Gastrocnemius medialis (tissue), 4 donors: ENCODE measurements at regions not wholly inside any gene's neighbourhood (a gene's known extent, or its start where the extent isn't known, plus 50 kb on each side); places are given as distances from the start of the nearest gene placed in this dataset.
"Not testable (repeated sequence)": the region's sequence is repeated elsewhere in the genome, so short reads cannot be mapped to it uniquely, and the experiment has no call there.

Experiments
- ATAC-seq, 2 donors: fragments of 150-250 bp; one replicate each; pipeline ENCODE4 v1.9.1; 2016
- DNase-seq, 2 donors: peaks; one replicate each; pipeline ENCODE4 v3.0.0-alpha.2; 2019
- H3K27ac ChIP-seq, 4 donors: fragments of 200-600 bp; sonication (generic); 1 replicate in 1 of 4; 2 replicates in 3 of 4; pipeline ENCODE4 v1.5.1; 2016 to 2018; ENCODE audit warnings: mild to moderate bottlenecking in 2 of 4, moderate library complexity in 1 of 4
- H3K27me3 ChIP-seq, 3 donors: fragments of 200-600 bp; sonication (generic) in 2 of 3; 1 replicate in 1 of 3; 2 replicates in 2 of 3; pipeline versions ENCODE4 v1.5.1 to v1.6.0; 2016 to 2019; ENCODE audit warnings: mild to moderate bottlenecking in 1 of 3, moderate library complexity in 1 of 3
- H3K36me3 ChIP-seq, 2 donors: fragments of 200-600 bp; sonication (generic) in 1 of 2; one replicate each; pipeline ENCODE4 v1.5.1; 2017 to 2018
- H3K4me1 ChIP-seq, 2 donors: fragments of 200-600 bp; sonication (generic) in 1 of 2; one replicate each; pipeline ENCODE4 v1.5.1; 2016 to 2017; ENCODE audit warnings: mild to moderate bottlenecking in 2 of 2
- H3K4me3 ChIP-seq, 4 donors: fragments of 200-600 bp; sonication (generic) in 3 of 4; 1 replicate in 1 of 4; 2 replicates in 3 of 4; pipeline ENCODE4 v1.5.1; 2016 to 2019; ENCODE audit warnings: mild to moderate bottlenecking in 2 of 4
- H3K9me3 ChIP-seq, 3 donors: fragments of 200-600 bp; sonication (generic) in 2 of 3; 1 replicate in 1 of 3; 2 replicates in 2 of 3; pipeline ENCODE4 v1.5.1; 2016 to 2019
- CTCF ChIP-seq, 5 experiments: fragments of 450-650 bp in 3 of 5; fragments of 200-600 bp in 2 of 5; sonication (generic) in 2 of 5; IDR thresholded peaks in 4 of 5; conservative IDR thresholded peaks in 1 of 5; 1 replicate in 4 of 5; 2 replicates in 1 of 5; pipeline ENCODE4 v1.5.1; 2016 to 2019; ENCODE audit warnings: antibody characterized with exemption in 5 of 5, mild to moderate bottlenecking in 3 of 5, moderate library complexity in 3 of 5
- POLR2A ChIP-seq, 2 donors: fragments of 450-650 bp; IDR thresholded peaks; one replicate each; pipeline ENCODE4 v1.6.1; 2017; ENCODE audit warnings: antibody characterized with exemption in 2 of 2, mild to moderate bottlenecking in 2 of 2, moderate library complexity in 2 of 2
- in situ Hi-C, 4 donors: fragments of 200-750 bp; cut with MboI; loops; one replicate each; pipeline versions ENCODE4 v1.15.0 to v1.8.0; 2017; ENCODE audit warnings: low sequenced_read_pairs in 4 of 4
- intact Hi-C: fragments of 100-400 bp; cut with DNase I; formaldehyde crosslinking; loops from one replicate; pipeline ENCODE4 v1.15.1; 2023; ENCODE audit warnings: low total_unique reads

GRCh38 chr14:54010981-54011380 lies 54.4 kb upstream of the BMP4 start:
- in situ Hi-C loops (no loop called here), intact Hi-C loops (no loop called here)
- Histone ChIP-seq H3K4me3 (no peak overlapping the region), H3K9me3 (no peaks in the 10 kb centered on the region), H3K27ac (no peak overlapping the region), H3K4me1 (no peaks in the 10 kb centered on the region), H3K27me3 (no peaks in the 10 kb centered on the region), H3K36me3 (no peaks in the 10 kb centered on the region)
- TF ChIP-seq POLR2A (IDR thresholded peaks at IDR 0.05) = no peak
- ATAC-seq (no peak), DNase-seq (no peak)

- TF ChIP-seq POLR2A (IDR thresholded peaks at IDR 0.05) = no peak
- intact Hi-C loops = no loop called here
- in situ Hi-C loops = no loop called here
- H3K9me3 ChIP-seq = no peaks in the 10 kb centered on the region
- DNase-seq = no peak
- no peaks in the 10 kb centered on the region for H3K36me3 ChIP-seq
- H3K27me3 ChIP-seq = no peaks in the 10 kb centered on the region
- H3K27ac ChIP-seq = no peak overlapping the region
- no peaks in the 10 kb centered on the region for H3K4me1 ChIP-seq
- H3K4me3 ChIP-seq = no peak overlapping the region
- no peak for ATAC-seq
These were observed 66.4 kb upstream of the BMP4 start for GRCh38 chr14:54023027-54023426.

GRCh38 chr14:54025661-54026060 lies 69.0 kb upstream of the BMP4 start:
- H3K4me1 ChIP-seq = no peaks in the 10 kb centered on the region
- H3K9me3 ChIP-seq = no peaks in the 10 kb centered on the region
- H3K4me3 ChIP-seq = no peak overlapping the region
- no peaks in the 10 kb centered on the region for H3K36me3 ChIP-seq
- no peak overlapping the region for H3K27ac ChIP-seq
- in situ Hi-C loops = no loop called here
- TF ChIP-seq POLR2A (IDR thresholded peaks at IDR 0.05) (no peak), CTCF (IDR thresholded peaks at IDR 0.05 in 4 of 5, conservative IDR thresholded peaks at IDR 0.05 in 1 of 5) (no peak)
- ATAC-seq (no peak), DNase-seq (no peak)
- intact Hi-C loops = no loop called here
- no peaks in the 10 kb centered on the region for H3K27me3 ChIP-seq

- TF ChIP-seq POLR2A (IDR thresholded peaks at IDR 0.05) (no peak), CTCF (IDR thresholded peaks at IDR 0.05 in 4 of 5, conservative IDR thresholded peaks at IDR 0.05 in 1 of 5) (no peak)
- no peak overlapping the region for H3K4me3 ChIP-seq
- H3K4me1 ChIP-seq = no peaks in the 10 kb centered on the region
- H3K9me3 ChIP-seq = no peaks in the 10 kb centered on the region
- DNase-seq = no peak
- no peak for ATAC-seq
- no peaks in the 10 kb centered on the region for H3K27me3 ChIP-seq
- in situ Hi-C loops (no loop called here), intact Hi-C loops (no loop called here)
- no peak overlapping the region for H3K27ac ChIP-seq
- no peaks in the 10 kb centered on the region for H3K36me3 ChIP-seq
These were observed 70.0 kb upstream of the BMP4 start for GRCh38 chr14:54026671-54027070.

- H3K4me3 ChIP-seq, ATAC-seq, in situ Hi-C loops, H3K4me1 ChIP-seq, H3K9me3 ChIP-seq, intact Hi-C loops, H3K36me3 ChIP-seq, DNase-seq, H3K27me3 ChIP-seq, H3K27ac ChIP-seq: not testable (repeated sequence)
These were observed 74.4 kb upstream of the BMP4 start for GRCh38 chr14:54030996-54031395.

- ATAC-seq, in situ Hi-C loops, H3K36me3 ChIP-seq, intact Hi-C loops, DNase-seq, H3K27me3 ChIP-seq, H3K27ac ChIP-seq, H3K4me3 ChIP-seq, H3K4me1 ChIP-seq, H3K9me3 ChIP-seq: not testable (repeated sequence)
These were observed 76.7 kb upstream of the BMP4 start for GRCh38 chr14:54033285-54033684.

GRCh38 chr14:54038724-54039123 lies 82.1 kb upstream of the BMP4 start:
- Histone ChIP-seq H3K36me3 (no peaks in the 10 kb centered on the region), H3K4me3 (no peak overlapping the region), H3K27ac (no peak overlapping the region), H3K4me1 (no peaks in the 10 kb centered on the region), H3K9me3 (no peaks in the 10 kb centered on the region), H3K27me3 (no peaks in the 10 kb centered on the region)
- in situ Hi-C loops (no loop called here), intact Hi-C loops (no loop called here)
- ATAC-seq (no peak), DNase-seq (no peak)
- TF ChIP-seq POLR2A (IDR thresholded peaks at IDR 0.05) (no peak), CTCF (IDR thresholded peaks at IDR 0.05 in 4 of 5, conservative IDR thresholded peaks at IDR 0.05 in 1 of 5) (no peak)
